Natural killer cell (primary cell): ENCODE measurements at regions not wholly inside any gene's neighbourhood (a gene's known extent, or its start where the extent isn't known, plus 50 kb on each side); places are given as distances from the start of the nearest gene placed in this dataset.

Experiments
- ATAC-seq, 3 donors: fragments of 150-1000 bp in 2 of 3; fragments of 200-7000 bp in 1 of 3; cut with Tn5 transposase; 1 replicate in 1 of 3; 2 replicates in 2 of 3; pipeline ENCODE4 v1.10.0; 2021; ENCODE audit warnings: mild to moderate bottlenecking in 2 of 3, moderate library complexity in 2 of 3
- DNase-seq, 2 donors: peaks; one replicate each; pipeline versions ENCODE4 v3.0.0 to v3.0.0-alpha.2; 2013 to 2021; ENCODE audit warnings: mixed read lengths in 1 of 2
- H3K27ac ChIP-seq: one replicate; pipeline ENCODE4 v1.5.1; 2013; ENCODE audit warnings: mild to moderate bottlenecking, low read length
- H3K27me3 ChIP-seq: one replicate; pipeline ENCODE4 v1.6.1; 2013; ENCODE audit warnings: low read length; ENCODE audit not compliant: control insufficient read depth, insufficient read depth
- H3K36me3 ChIP-seq: one replicate; pipeline ENCODE4 v1.6.1; 2013; ENCODE audit warnings: low read length; ENCODE audit not compliant: control insufficient read depth, insufficient read depth
- H3K4me1 ChIP-seq: one replicate; pipeline ENCODE4 v1.6.1; 2013; ENCODE audit warnings: low read length; ENCODE audit not compliant: control insufficient read depth, insufficient read depth
- H3K4me3 ChIP-seq: one replicate; pipeline ENCODE4 v1.5.1; 2013; ENCODE audit warnings: low read length
- H3K9me3 ChIP-seq: one replicate; pipeline ENCODE4 v1.6.1; 2013; ENCODE audit warnings: low read length; ENCODE audit not compliant: control insufficient read depth, insufficient read depth
- H3K27ac Mint-ChIP-seq, 2 donors: one replicate each; pipeline ENCODE4 v1.8.0; 2022; ENCODE audit warnings: mild to moderate bottlenecking in 2 of 2, mixed read lengths in 2 of 2, moderate library complexity in 1 of 2
- H3K27me3 Mint-ChIP-seq, 2 donors: one replicate each; pipeline ENCODE4 v1.8.0; 2022; ENCODE audit warnings: low read depth in 2 of 2, mixed read lengths in 2 of 2
- H3K36me3 Mint-ChIP-seq: one replicate; pipeline ENCODE4 v1.8.0; 2022; ENCODE audit warnings: mixed read lengths
- H3K4me1 Mint-ChIP-seq, 2 donors: one replicate each; pipeline ENCODE4 v1.8.0; 2022; ENCODE audit warnings: mixed read lengths in 2 of 2
- H3K4me3 Mint-ChIP-seq: one replicate; pipeline ENCODE4 v1.8.0; 2022; ENCODE audit warnings: mild to moderate bottlenecking, moderate library complexity, mixed read lengths
- H3K9me3 Mint-ChIP-seq, 2 donors: one replicate each; pipeline ENCODE4 v1.8.0; 2022; ENCODE audit warnings: mixed read lengths in 2 of 2
- WGBS: methylation state at CpG from one replicate; pipeline ENCODE4 v1.1.7; 2013; ENCODE audit warnings: missing lambda C conversion rate; ENCODE audit not compliant: insufficient coverage; 5-methylcytosine and 5-hydroxymethylcytosine counted together
- intact Hi-C: fragments of 100-400 bp; cut with micrococcal nuclease; formaldehyde crosslinking; loops from one replicate; pipeline ENCODE4 v1.14.2; 2022
- TF ChIP-seq, protein P1 (sequence below): fragments of 200-600 bp; IDR thresholded peaks from one replicate; pipeline ENCODE4 v1.8.0; 2022; ENCODE audit warnings: antibody characterized with exemption

DNA sequence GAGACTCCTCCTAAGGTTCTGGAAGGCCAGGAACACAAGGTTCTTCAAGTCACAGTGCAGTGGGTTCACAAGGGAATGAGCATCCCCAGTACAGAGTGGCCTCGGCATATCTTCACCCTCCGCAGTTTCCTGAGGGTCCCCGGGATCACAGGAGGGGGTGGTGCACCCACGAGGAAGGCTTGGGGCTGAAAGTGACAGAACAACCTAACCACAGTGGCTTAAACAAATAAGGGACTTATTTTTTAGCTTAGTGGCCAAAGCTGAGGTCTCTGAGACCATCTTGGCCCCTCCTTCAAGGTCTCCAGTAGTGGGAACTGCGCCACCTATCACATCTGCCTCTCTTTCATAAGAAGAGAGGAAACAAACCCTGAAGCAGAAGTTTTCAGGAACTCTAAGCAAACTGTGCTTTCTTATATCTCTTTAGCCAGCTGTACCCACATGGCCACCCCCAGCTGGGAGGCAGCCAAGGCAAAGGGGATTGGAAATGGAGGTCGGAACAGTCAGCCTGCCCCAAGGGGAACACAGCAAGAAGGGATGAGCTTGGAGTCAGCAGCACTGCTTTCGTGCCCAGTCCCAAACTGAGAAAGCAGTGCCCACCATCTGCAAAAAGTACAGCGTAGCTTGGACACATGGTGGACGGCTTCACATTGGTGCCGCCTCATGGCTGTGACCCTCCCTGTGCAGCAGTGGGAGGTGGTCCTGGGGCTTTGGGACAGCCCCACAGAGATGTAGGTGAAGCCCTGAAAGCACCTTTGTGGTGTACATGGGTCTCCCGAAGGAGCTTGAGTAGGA is 260.0 kb upstream of the ID2 start:
- Mint-ChIP-seq H3K27ac (peak overlapping the region; percentile 85 to 95), H3K9me3 (no peaks in the 10 kb centered on the region), H3K36me3 (no peaks in the 10 kb centered on the region), H3K4me3 (peak overlapping the region; percentile 90), H3K4me1 (peaks cover 82 to 91% of the 10 kb centered on the region in 2 donors), H3K27me3 (no peaks in the 10 kb centered on the region)
- Histone ChIP-seq H3K36me3 (no peaks in the 10 kb centered on the region), H3K9me3 (no peaks in the 10 kb centered on the region), H3K4me3 (peak overlapping the region; percentile 6), H3K27me3 (no peaks in the 10 kb centered on the region), H3K4me1 (peaks cover 65% of the 10 kb centered on the region), H3K27ac (peak overlapping the region; percentile 41)
- ATAC-seq = peak in 1 of 3 donors; percentile 37
- DNase-seq = no peak
- intact Hi-C loops = loop anchor here (5.0 to 10.0 kb wide), 4 partner anchors 40 to 677 kb away; no protein-coding TSS in a partner anchor
- WGBS = 49% methylated on average over 11 of the region's 11 CpGs
- TF ChIP-seq, protein P1, sequence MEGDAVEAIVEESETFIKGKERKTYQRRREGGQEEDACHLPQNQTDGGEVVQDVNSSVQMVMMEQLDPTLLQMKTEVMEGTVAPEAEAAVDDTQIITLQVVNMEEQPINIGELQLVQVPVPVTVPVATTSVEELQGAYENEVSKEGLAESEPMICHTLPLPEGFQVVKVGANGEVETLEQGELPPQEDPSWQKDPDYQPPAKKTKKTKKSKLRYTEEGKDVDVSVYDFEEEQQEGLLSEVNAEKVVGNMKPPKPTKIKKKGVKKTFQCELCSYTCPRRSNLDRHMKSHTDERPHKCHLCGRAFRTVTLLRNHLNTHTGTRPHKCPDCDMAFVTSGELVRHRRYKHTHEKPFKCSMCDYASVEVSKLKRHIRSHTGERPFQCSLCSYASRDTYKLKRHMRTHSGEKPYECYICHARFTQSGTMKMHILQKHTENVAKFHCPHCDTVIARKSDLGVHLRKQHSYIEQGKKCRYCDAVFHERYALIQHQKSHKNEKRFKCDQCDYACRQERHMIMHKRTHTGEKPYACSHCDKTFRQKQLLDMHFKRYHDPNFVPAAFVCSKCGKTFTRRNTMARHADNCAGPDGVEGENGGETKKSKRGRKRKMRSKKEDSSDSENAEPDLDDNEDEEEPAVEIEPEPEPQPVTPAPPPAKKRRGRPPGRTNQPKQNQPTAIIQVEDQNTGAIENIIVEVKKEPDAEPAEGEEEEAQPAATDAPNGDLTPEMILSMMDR = no peak

DNA sequence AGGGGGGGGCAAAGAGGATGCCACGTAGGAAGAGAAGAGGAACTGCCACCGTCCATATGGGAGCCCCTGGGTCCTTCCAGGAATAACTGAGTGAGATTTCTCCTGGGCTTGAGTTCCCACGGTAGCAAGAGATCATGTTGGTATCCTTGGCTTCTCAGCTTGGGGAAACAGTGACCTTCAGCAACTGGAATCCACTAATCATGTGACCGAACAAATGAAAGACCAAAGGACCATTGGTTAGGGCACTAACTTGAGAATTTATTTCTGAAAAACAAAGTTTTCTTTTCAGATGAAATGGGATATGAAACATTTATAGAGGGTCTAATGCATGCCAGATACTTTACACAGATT is 259.4 kb upstream of the ID2 start:
- Mint-ChIP-seq H3K9me3 (no peaks in the 10 kb centered on the region), H3K36me3 (no peaks in the 10 kb centered on the region), H3K4me1 (peaks cover 81 to 89% of the 10 kb centered on the region in 2 donors), H3K4me3 (peak overlapping the region; percentile 90), H3K27me3 (no peaks in the 10 kb centered on the region), H3K27ac (peak overlapping the region; percentile 85 to 95)
- Histone ChIP-seq H3K36me3 (no peaks in the 10 kb centered on the region), H3K27ac (peak overlapping the region; percentile 41), H3K4me1 (peaks cover 68% of the 10 kb centered on the region), H3K27me3 (no peaks in the 10 kb centered on the region), H3K9me3 (no peaks in the 10 kb centered on the region), H3K4me3 (no peak overlapping the region)
- DNase-seq (no peak), ATAC-seq (no peak)
- TF ChIP-seq, protein P1 = no peak
- WGBS = 84% methylated on average over 4 of the region's 4 CpGs
- intact Hi-C loops = loop anchor here (5.0 to 10.0 kb wide), 4 partner anchors 40 to 678 kb away; no protein-coding TSS in a partner anchor

DNA sequence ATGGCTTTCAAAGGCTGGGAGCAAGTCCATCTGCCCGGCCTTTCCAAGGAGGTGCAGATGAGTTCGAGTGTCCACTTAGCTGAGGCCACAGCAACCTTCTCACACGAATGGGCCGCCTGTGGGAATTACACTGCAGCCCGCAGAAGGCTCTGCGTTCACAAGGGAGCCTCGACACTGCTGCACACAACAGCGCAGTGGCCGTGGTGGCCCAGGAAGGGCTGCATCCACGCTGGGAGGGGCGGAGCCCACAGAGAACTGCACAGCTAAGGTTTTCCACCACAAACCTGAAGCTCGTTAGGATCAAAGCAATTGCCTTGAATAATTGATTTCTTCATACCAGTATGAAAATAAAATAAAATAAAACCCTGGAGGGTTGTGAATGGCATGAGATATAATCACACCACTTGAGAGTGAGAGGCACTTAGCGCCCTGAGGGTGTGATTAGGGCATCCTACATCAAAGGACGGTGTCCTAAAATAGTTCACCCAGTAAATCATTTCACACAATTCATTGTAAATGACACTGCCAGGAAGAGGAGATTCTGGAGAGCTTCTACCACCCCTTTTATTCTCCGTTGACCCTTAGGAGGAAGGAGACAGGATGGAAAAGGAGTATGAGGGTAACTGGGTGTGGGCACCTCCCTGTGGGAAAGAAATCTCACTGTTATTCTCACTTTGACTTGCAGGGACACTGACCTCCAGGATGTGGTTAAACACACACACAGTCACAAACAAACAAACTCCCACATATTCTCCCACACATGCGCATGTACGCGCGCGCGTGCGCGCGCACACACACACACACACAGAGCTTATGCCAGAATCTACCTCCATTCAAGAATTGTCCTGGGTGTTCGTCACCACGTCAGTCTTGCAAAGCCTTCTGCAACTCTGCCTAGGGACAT is 256.6 kb upstream of the ID2 start:
- H3K27ac Mint-ChIP-seq = peak overlapping the region; percentile 94 to 95
- TF ChIP-seq, protein P1 = no peak

More for the DNA sequence above, 256.6 kb upstream of the ID2 start:
- Mint-ChIP-seq H3K27me3 (no peaks in the 10 kb centered on the region), H3K9me3 (peaks cover 0 to 4% of the 10 kb centered on the region in 2 donors), H3K4me3 (peak overlapping the region; percentile 85), H3K4me1 (peaks cover 89 to 90% of the 10 kb centered on the region in 2 donors), H3K36me3 (no peaks in the 10 kb centered on the region)
- WGBS = 31% methylated on average over 24 of the region's 26 CpGs
- H3K36me3 ChIP-seq = no peaks in the 10 kb centered on the region
- peaks cover 63% of the 10 kb centered on the region for H3K4me1 ChIP-seq
- H3K4me3 ChIP-seq = no peak overlapping the region
- peak overlapping the region; percentile 77 for H3K27ac ChIP-seq
- ATAC-seq = peak; percentile 67 to 79 (median 76)
- no peaks in the 10 kb centered on the region for H3K27me3 ChIP-seq
- H3K9me3 ChIP-seq = no peaks in the 10 kb centered on the region
- DNase-seq = peak; percentile 57 to 73
- intact Hi-C loops = loop anchor here (2.0 to 10.0 kb wide), 8 partner anchors 14 to 680 kb away; no protein-coding TSS in a partner anchor
